GM12878 (cell line): ENCODE measurements at regions not wholly inside any gene's neighbourhood (a gene's known extent, or its start where the extent isn't known, plus 50 kb on each side); places are given as distances from the start of the nearest gene placed in this dataset.

Experiments
- ATAC-seq: fragments of 200-7000 bp; cut with Tn5 transposase; 3 replicates; pipeline ENCODE4 v1.9.1; 2020; ENCODE audit warnings: mild to moderate bottlenecking, moderate library complexity
- BruUV-seq: library from RNA; stranded (reverse); fragments of 400-500 nt; replicated peaks from 2 replicates; lab custom pipeline; 2021; lab: Mats Ljungman, UMichigan
- CTCF ChIA-PET: fragments of 300-600 bp; sonication (Branson Sonifier 250); formaldehyde crosslinking; extraction: SDS; loops from one replicate; lab custom pipeline; 2021; ENCODE audit warnings: inconsistent platforms; lab: Yijun Ruan, JAX
- POLR2A ChIA-PET: fragments of 350-600 bp; formaldehyde crosslinking; extraction: SDS; loops from one replicate; lab custom pipeline; 2021; ENCODE audit warnings: inconsistent platforms; lab: Charles Lee
- RAD21 ChIA-PET: fragments of 300-600 bp; sonication (Branson Sonifier 250); formaldehyde crosslinking; loops from one replicate; lab custom pipeline; 2023; ENCODE audit warnings: antibody characterized with exemption; ENCODE audit not compliant: unreplicated experiment; lab: Charles Lee
- SMC1A ChIA-PET: fragments of 300-600 bp; sonication (Branson Sonifier 250); formaldehyde crosslinking; loops from one replicate; lab custom pipeline; 2023; ENCODE audit not compliant: unreplicated experiment, uncharacterized antibody; lab: Charles Lee
- DNase-seq: peaks from one replicate; pipeline ENCODE4 v3.0.0-alpha.2; 2011; ENCODE audit warnings: low read depth, low spot score
- FAIRE-seq: peaks from 3 replicates; lab custom pipeline; 2011; peaks lifted over from hg19 to GRCh38; lab: Jason Lieb, UNC
- H2AFZ ChIP-seq: 2 replicates; pipeline ENCODE4 v1.6.0; 2011; ENCODE audit warnings: low read depth, low read length, control low read depth; ENCODE audit not compliant: control insufficient read depth
- H3K27ac ChIP-seq: 2 replicates; pipeline ENCODE4 v1.5.1; 2011; ENCODE audit warnings: control low read depth; ENCODE audit not compliant: control insufficient read depth, insufficient read depth
- H3K27me3 ChIP-seq, 2 experiments: replicated peaks in 1 of 2; 2 replicates each; pipeline versions ENCODE4 v1.6.0 to v1.6.1; 2011; ENCODE audit warnings: low read length in 1 of 2; ENCODE audit not compliant: control insufficient read depth in 2 of 2, insufficient read depth in 2 of 2
- H3K36me3 ChIP-seq, 2 experiments: 2 replicates each; pipeline ENCODE4 v1.5.1; 2011; ENCODE audit warnings: low read length in 1 of 2; ENCODE audit not compliant: control insufficient read depth in 2 of 2, insufficient read depth in 2 of 2
- H3K4me1 ChIP-seq: 2 replicates; pipeline ENCODE4 v1.6.1; 2011; ENCODE audit warnings: mild to moderate bottlenecking, low read length, moderate library complexity, mixed read lengths; ENCODE audit not compliant: control insufficient read depth, insufficient read depth
- H3K4me2 ChIP-seq: 2 replicates; pipeline ENCODE4 v1.6.0; 2011; ENCODE audit warnings: control low read depth; ENCODE audit not compliant: control insufficient read depth, insufficient read depth
- H3K4me3 ChIP-seq: fragments of 200-600 bp; sonication (generic); 2 replicates; pipeline ENCODE4 v1.5.1; 2016
- H3K79me2 ChIP-seq: 2 replicates; pipeline ENCODE4 v1.6.0; 2011; ENCODE audit warnings: low read length; ENCODE audit not compliant: control insufficient read depth, insufficient read depth
- H3K9ac ChIP-seq: 2 replicates; pipeline ENCODE4 v1.8.0; 2011; ENCODE audit warnings: low read length, control low read depth, mixed read lengths; ENCODE audit not compliant: control insufficient read depth, insufficient read depth
- H3K9me3 ChIP-seq: replicated peaks from 3 replicates; pipeline ENCODE4 v1.5.1; 2011; ENCODE audit warnings: mild to moderate bottlenecking, low read length; ENCODE audit not compliant: control insufficient read depth, insufficient read depth
- H4K20me1 ChIP-seq: 2 replicates; pipeline ENCODE4 v1.6.0; 2011; ENCODE audit not compliant: control insufficient read depth, insufficient read depth
- ATF2 ChIP-seq: IDR thresholded peaks from 2 replicates; pipeline ENCODE4 v1.6.1; 2012; ENCODE audit warnings: low read length, inconsistent platforms
- FOXM1 ChIP-seq: IDR thresholded peaks from 2 replicates; pipeline ENCODE4 v1.6.1; 2012; ENCODE audit warnings: low read depth, mild to moderate bottlenecking, inconsistent platforms, low read length, moderate library complexity
- IKZF1 ChIP-seq: fragments of 450-650 bp; conservative IDR thresholded peaks from 2 replicates; pipeline ENCODE4 v1.6.1; 2017; ENCODE audit warnings: antibody characterized with exemption, mild to moderate bottlenecking
- MEF2A ChIP-seq: IDR thresholded peaks from 2 replicates; pipeline ENCODE4 v1.6.1; 2011; ENCODE audit warnings: low read depth, mild to moderate bottlenecking, low read length, moderate library complexity; ENCODE audit not compliant: insufficient read depth
- RB1 ChIP-seq: fragments of 450-650 bp; formaldehyde crosslinking; IDR thresholded peaks from 2 replicates; pipeline ENCODE4 v1.6.1; 2017; ENCODE audit warnings: mild to moderate bottlenecking, borderline replicate concordance
- SPI1 ChIP-seq: IDR thresholded peaks from 2 replicates; pipeline ENCODE4 v1.6.1; 2011; ENCODE audit warnings: low read depth, mild to moderate bottlenecking, low read length, moderate library complexity, borderline replicate concordance; ENCODE audit not compliant: insufficient read depth
- SRF ChIP-seq, 2 experiments: IDR thresholded peaks; 2 replicates each; pipeline ENCODE4 v1.6.1; 2011; ENCODE audit warnings: low read depth in 2 of 2, low read length in 2 of 2, mild to moderate bottlenecking in 1 of 2, moderate library complexity in 1 of 2
- ZBTB4 ChIP-seq: fragments of 450-650 bp; formaldehyde crosslinking; IDR thresholded peaks from 2 replicates; pipeline ENCODE4 v1.4.0; 2022; ENCODE audit warnings: mild to moderate bottlenecking, moderate library complexity
- ZNF24 ChIP-seq: fragments of 450-650 bp; IDR thresholded peaks from 2 replicates; pipeline ENCODE4 v1.6.1; 2017; ENCODE audit warnings: antibody characterized with exemption, mild to moderate bottlenecking
- ZNF384 ChIP-seq: IDR thresholded peaks from 2 replicates; pipeline ENCODE4 v1.6.1; 2012; ENCODE audit warnings: low read depth, mild to moderate bottlenecking, low read length, improper control_type of control experiment, borderline replicate concordance
- ZSCAN29 ChIP-seq: fragments of 450-650 bp; IDR thresholded peaks from 2 replicates; pipeline ENCODE4 v1.6.1; 2017; ENCODE audit warnings: mild to moderate bottlenecking, moderate library complexity
- WGBS: methylation state at CpG from one replicate; pipeline ENCODE4 v1.1.6; 2016; ENCODE audit warnings: low lambda C conversion rate; ENCODE audit not compliant: insufficient replicate concordance, insufficient coverage; ENCODE audit errors: missing lambda C conversion rate; 5-methylcytosine and 5-hydroxymethylcytosine counted together
- in situ Hi-C: fragments of 300-500 bp; cut with MboI; formaldehyde crosslinking; loops from 9 replicates; pipeline ENCODE4 v1.14.3; 2018; ENCODE audit warnings: mixed read lengths
- intact Hi-C: fragments of 100-400 bp; cut with micrococcal nuclease; formaldehyde crosslinking; loops from one replicate; pipeline ENCODE4 v1.14.2; 2022; ENCODE audit not compliant: unreplicated experiment

DNA sequence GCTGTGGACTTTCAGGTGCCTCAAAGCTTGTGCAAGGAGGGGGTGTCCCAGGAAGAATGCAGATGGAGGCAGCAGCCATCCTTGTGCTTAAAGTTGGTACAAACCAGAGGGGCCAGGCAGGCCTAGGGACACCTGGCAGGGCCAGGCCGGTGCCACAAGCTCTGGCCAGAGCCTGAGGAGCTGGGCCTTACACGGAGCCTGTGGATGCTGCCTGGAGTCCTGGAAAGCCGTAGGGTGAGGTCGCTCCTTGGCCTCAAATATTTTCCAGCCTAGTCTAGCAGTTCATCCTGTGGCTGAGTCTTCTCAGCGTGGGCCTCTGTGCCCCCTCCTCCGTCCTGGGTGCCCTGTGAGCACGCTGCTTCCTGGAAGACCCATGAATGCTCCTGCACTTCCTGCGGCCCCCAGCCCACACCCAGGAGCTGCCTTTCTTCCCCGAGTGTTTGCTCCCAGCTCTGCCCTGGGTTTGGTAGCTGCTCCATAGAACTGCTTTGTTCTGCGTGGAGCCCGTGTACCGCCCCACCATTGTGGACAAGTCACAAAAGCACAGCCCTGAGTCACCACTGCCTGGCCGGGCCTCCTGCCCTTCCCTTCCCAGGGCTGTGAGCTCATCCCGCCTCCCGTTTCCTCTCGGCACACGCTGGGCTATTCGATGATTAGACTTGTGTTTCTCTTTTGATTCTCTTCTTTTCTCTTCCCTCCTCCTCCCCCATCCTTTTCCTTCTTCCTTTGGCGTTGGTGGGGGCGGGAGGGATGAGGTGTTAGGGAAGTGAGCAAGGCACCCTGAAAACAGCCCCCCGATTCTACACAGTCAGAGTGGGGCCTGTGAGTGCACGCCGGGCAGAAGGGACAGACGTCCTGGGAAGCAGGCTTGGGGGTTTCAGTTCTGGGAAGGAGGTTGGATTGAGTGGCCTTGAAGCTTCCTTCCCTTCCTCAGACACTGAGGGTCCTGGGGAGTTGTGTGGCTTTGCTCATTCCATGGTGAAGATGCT lies 73.2 kb upstream of the SHH start (continued):
- TF ChIP-seq ZBTB4 (no peak), ATF2 (no peak)

DNA sequence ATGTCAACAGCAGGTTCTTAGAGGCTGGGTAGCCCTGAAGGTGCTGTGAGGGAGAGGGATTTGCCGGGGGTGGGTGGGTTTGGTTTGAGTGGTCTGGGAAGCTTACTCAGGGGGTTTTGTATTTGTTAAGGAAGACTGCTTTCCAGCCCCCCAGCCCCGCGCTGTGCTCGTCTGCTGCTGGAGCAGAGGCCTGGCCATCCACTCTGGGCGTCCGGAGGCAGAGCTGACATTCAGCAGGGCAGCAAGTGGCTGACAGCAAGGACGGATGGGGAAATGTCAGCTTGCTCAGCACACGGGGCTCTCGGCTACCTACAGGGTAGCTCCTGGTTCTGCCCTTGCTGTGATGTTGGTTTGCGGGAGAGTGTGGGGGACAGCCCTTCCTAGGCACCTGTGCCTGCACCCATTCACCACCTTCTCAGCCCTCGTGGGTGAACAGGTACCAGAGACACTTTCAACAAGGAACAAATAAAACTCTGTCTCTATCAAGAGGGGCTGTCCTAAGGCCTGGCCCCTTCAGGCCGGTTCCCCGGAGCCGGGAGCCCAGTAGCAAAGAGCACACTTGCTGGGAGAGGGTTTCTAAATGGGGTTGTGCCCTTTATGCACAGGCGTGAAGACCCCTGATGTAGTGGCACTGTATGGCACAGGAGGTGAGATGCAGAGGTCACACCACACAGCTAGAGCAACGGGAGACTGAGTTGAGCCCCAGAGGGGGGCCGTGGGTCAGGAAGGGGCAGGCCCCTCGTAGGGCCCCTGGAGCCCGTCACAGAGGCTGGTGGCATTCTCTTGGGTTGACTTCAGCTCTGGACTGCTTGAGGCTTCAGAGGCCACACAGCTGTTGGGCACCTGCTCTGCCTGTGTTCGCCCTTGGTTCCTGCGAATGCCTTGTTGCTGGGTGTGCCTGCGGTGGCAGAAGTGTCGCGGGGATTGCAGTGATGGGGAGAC lies 72.2 kb upstream of the SHH start:
- Histone ChIP-seq H3K4me2 (no peak overlapping the region), H2AFZ (no peak overlapping the region), H4K20me1 (no peaks in the 10 kb centered on the region), H3K4me1 (no peaks in the 10 kb centered on the region), H3K27ac (no peak overlapping the region), H3K79me2 (no peaks in the 10 kb centered on the region), H3K9ac (no peak overlapping the region), H3K27me3 (no peaks in the 10 kb centered on the region; a peak in 1 of 4 replicates), H3K36me3 (no peaks in the 10 kb centered on the region), H3K4me3 (no peak overlapping the region), H3K9me3 (no peaks in the 10 kb centered on the region)
- ChIA-PET RAD21 (no interaction called here), SMC1A (no interaction called here), POLR2A (no interaction called here), CTCF (no interaction called here)
- intact Hi-C loops (no loop called here), in situ Hi-C loops (no loop called here)
- TF ChIP-seq SPI1 (no peak), ZNF24 (no peak), ZNF384 (no peak), ZSCAN29 (no peak), SRF (IDR thresholded peaks at IDR 0.05; ENCODE audit: low read depth in 2 of 2, low read length in 2 of 2) (no peak), MEF2A (no peak), IKZF1 (no peak), RB1 (no peak), FOXM1 (no peak)
- no TSS peak for BruUV-seq
- no peak for FAIRE-seq
- 45% methylated on average over 24 of the region's 24 CpGs for WGBS
- DNase-seq = no peak
- no peak for ATAC-seq
